Fibroblast of skin of scalp (primary cell): ENCODE measurements at regions not wholly inside any gene's neighbourhood (a gene's known extent, or its start where the extent isn't known, plus 50 kb on each side); places are given as distances from the start of the nearest gene placed in this dataset.

Source experiments
- DNase-seq: peaks from one replicate; pipeline ENCODE4 v3.0.0-alpha.2; 2013

DNA sequence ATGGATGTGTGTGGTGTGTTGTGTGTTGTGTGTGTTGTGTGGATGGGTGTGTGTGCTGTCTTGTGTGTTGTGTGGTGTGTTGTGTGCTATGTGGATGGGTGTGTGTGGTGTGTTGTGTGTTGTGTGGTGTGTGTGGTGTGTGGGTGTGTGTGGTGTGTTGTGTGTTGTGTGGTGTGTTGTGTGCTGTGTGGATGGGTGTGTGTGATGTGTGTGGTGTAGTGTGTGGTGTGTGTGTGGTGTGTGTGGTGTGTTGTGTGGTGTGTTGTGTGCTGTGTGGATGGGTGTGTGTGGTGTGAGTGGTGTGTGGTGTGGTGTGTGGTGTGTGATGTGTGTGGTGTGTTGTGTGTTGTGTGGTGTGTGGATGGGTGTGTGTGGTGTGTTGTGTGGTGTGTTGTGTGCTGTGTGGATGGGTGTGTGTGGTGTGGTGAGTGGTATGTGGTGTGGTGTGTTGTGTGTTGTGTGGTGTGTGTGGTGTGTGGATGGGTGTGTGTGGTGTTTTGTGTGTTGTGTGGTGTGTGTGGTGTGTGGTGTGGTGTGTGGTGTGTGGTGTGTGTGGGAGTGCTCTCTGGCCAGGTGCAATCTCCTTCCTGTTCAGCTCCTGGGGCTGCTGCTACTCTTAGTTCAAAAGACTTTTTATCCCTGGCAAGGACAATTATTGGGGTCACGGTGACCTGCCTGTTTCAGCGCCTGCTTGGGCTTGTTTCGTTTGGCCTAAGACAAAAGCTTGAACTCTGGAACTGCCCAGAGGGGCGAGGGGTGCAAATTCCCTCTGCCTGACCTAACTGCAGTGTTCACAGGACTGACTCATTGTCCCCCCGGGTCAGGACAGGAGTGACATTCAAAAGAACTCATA is 101.1 kb downstream of the UBIAD1 start:
- no peak for DNase-seq

DNA sequence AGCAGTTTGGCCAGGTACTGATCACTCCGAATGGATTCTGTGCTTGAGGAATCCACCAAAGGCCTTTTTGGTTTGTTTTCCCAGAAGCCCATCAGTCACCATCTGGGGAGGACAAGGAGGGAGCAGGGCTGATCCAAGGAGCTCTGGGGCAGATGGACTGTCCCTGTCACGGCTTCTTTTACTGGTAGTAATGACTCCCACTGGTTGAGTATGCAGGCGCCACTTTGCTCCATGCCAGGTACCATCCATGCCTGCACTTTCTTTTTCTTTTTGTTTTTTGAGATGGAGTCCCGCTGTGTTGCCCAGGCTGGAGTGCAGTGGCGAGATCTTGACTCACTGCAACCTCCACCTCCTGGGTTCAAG is 101.7 kb downstream of the UBIAD1 start:
- no peak for DNase-seq

DNA sequence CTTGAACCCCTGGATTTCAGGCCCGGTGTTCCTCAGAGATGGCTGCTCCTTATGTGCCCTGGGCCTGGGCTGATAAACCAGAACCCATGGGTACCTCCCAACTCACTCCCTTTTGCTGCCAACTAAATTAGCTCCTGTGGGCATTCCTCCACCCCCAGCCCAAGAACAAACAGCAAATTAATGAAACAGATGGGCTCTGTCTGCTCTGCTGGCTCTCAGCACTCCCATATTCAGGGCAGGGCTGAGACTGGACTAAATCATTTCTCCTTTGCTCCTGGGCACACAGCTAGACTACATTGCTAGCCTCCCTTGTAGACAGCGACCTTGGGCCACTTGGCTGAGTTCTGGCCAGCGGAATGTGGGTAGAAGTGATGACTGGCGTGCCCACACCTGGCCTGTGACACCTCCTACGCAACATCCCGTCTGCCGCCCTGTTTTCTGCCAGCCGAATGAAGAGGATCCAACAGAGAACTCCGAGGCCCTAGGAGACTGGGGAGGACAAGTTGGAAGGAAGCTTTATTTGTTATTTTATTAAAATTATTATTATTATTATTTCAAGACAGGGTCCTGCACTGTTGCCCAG is 101.9 kb upstream of the DISP3 start:
- DNase-seq, result no peak

DNA sequence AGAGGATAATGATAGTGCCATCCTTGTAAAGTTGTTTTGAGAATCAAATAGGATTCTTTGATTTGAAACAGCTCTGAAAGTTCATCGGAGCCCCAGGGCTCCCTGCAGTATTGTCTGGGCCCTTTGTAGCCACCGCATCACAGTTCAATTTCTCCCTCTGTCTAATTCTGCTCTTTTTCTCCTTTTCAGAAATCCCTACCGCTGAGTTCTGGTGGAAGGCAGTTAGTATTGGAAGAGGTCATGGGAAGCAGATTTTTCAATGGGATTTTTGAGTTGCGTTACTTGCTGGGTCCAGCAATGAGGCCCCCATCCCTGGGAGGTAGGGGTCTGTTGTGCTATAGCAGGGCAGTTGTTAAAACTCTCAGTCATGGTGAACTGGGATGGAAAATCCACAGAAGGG is 101.0 kb upstream of the DISP3 start:
- no peak for DNase-seq

DNA sequence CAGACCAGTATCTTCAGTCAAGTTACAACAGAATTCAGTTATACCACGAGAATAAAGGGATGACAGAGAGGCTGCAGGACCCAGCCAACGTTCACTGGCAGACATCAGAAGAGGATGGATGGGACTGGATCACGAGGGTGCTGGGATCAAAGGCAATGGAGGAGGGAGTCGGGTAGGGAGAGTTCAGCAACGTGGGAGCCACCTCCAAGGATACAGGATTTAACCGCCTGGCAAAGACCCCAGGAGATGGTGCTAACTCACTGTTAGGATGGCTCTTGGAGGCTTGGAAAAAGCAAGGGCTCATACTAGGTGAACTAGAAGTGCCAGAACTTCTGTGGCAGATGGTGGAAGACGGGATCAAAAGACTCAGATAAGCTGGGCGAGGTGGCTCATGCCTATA is 99.1 kb upstream of the DISP3 start:
- DNase-seq, result no peak

DNA sequence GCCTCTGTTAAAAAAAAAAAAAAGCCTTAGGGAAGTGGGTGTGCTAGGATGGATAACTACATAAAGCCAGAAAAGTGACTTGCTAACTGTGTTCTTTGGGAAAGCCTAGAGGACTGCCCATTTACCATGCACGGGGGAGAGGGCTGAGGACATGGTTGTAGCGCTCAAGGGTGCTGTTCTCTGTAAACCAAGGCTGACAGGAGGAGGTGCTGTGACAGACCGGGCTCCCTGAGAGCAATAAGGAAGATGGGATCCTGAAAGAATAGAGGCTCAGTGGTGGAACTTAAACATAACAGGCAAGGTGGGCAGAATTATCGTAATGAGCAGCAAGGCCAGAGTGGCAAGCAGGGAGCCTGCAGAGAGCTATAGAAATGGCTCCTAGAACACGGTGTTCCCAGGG is 98.5 kb upstream of the DISP3 start:
- DNase-seq, result no peak

DNA sequence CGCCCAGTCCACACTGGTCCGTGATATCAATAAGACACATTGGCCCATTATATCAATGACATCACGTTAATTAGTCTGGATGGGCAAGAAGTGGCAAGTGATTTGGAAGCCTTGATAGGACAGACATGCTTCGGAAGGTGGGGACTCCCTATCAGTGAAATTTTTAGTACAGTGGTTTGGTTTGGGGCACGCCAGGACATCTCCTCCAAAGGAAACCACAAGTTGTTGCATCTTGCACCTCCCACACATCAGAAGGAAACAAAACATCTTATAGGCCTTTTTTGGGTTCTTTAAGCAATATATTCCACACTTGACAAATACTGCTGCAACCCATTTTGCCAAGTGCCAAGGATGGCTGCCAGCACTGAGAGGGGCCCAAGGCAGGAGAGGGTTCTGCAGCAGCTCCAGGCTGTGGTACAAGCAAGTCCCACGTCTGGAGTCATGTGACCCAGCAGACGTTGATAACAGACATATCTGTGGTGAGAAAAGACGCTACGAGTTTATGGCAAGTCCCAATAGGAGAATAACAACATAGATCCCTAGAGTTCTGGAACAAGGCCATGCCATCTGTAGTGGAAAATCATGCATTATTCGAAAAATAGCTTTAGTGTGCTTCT is 95.3 kb upstream of the DISP3 start:
- DNase-seq, result no peak

DNA sequence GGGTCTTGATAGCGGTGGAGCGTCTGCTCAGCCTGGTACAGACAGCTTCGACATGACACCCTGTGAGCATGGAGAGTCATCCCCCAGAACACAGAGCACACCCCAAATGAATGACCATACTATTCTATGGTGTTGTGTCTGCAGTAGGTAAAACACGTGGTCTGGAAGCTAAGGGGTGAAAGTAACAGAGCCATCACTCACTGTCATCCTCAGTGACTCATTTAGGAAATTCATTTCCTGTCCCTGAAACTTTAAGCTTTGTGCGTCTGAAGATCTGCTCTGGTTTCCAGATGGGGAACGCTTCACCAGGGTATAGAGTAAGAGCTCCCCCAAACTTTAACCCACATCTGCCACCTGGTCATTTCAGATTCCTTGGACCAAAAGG is 94.8 kb upstream of the DISP3 start:
- DNase-seq, result no peak

DNA sequence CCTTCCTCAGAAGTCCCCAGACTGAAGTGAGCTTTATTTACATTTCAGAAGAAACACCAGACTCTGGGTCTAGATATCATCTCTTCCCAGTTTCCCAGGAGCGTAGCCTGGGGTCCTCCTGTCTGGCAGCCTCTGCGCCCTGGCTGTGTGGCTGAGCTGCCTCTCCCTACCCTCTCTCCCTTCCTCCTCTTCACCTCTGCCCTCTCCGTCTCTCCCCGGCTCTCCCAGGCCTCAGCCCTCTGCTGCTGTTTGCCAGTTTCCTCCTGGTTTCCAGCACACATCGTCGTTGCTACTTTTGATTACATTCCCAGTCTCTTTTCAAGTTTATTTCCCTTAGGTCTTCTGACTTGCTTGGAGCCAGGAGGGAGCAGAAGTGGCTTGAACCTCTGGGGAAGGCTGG is 91.1 kb upstream of the DISP3 start:
- DNase-seq, result no peak

DNA sequence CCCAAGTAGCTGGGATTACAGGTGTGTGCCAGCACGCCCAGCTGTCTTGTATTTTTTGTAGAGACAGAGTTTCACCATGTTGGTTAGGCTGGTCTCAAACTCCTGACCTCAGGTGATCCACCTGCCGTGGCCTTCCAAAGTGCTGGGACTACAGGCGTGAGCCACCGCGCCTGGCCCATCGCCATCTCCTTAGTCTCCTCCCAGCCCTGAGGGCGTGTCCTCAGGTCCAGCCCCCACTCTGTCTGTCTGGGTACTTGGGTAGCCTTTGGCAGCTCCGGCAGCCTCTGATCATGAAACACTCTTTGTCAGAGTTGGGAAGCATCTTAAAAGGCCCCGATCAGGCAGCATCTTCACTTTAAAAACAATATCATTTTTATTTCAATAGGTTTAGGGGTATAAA is 90.3 kb upstream of the DISP3 start:
- DNase-seq, result no peak

DNA sequence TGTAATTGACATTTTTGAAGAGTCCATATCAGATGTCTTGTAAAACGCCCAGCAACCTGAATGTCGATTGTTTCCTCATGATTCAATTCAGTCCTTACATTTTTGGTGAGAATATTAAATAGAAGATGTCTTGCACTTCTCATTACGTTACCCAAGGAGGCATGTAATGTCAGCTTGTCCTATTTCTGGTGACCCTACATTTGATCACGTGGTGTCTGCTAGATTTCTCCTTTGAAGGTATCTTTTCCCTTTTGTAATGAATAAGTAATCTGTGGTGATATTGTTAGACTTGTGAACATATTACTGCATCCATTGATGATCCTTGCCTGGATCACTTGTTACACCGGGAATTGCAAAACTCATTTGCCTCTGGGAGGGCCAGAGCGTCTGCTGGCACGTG is 87.6 kb upstream of the DISP3 start:
- DNase-seq, result no peak

DNA sequence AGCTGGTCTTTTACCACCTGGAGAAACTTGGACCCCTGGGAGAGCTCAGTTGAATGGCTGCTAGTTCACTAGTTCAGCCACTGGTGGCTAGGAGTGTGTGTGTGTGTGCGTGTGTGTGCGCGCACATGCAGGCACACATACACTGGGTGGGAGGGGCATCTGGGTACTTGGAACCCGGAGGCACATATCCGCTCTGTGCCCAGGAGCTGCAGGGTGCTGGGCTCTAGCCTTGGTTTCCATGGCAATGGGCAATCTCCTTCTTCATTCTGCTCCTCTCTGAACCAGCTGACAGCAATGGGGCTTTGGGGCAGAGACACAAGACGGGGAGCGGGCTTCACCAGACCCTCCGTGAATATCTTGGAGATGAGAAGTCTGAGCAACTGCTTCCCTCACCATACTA is 87.1 kb upstream of the DISP3 start:
- no peak for DNase-seq

DNA sequence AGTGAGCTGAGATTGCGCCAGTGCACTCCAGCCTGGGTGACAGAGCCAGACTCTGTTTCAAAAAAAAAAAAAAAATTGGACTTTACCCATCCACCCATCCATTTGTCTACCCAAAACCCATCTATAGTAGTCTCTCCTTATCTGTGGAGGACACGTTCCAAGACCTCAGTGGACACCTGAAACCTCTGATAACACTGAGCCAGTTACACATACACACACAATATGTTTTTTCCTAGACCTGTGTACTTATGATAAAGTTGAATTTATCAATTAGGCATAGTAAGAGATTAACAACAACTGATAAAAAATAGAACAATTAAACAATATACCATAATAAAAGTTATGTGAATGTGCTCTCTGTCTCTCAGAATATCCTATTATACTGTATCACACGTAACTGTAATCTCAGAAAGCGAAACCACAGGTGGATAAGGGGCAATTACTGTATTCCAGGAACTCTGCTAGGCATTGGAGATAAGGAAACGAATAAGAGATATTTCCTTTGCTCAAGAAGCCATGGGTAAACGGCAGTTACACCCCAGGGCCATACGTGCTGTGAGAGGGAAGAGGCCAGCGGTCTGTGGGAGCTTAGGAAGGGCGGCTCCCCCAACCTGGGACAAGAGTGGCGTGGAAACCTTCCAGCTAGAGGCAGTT is 84.2 kb upstream of the DISP3 start:
- DNase-seq, result no peak

DNA sequence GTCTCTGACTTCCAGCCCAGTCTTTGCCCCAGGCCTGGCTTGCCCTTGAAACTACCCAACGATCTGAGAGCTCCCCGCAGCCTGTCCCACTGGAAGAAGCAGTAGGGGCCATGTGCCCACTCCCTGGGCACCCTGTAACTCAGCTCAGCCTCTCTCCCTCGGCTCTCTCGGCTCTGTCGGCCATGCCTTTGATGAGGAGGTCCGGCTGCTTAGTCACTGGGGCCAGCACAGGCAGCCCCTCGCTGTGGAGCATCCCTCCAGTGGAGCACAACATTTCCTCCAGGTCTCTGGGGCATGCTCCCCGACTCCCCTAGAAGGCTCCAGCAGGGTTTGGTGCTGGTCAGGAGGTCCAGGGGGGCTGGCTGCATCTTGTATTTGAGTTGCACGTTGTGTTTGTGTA is 83.3 kb upstream of the DISP3 start:
- DNase-seq, result no peak

DNA sequence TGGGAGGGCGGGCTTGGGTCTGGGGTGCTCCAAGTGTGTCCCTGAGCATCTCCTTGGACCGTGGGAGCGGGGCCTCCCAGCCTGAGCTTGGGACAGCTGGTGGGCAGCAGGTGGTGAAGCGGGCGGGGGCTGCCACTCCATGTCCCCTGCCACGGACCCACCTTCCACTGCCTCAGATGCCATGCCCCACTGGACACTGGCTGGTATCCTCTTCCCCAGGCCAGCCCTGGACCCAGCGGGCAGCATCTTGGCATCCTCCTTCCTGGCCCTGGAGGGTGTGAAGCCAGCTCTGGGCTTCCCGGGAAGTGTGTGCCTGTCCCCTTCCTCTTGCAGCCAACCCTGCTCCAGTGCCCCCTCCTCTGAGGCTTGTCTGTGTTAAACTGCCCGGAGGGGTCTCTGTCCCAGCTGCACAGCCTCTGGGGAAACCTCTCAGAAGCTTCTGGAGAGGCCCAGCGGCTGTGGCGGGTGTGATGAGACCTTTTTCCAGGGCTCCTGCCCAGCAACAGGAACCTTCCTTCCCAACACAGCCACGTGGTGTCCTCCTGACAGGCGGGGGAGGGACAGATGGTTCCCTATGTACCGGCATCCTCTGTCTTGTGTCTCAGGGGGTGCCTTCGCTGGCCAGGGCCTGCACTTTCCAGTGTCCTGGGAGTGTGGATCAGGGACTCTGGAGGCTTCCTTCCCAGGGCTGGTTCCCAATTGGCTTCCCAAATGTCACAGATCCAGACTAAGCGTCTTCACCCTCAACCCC is 81.6 kb upstream of the DISP3 start:
- DNase-seq, result no peak

DNA sequence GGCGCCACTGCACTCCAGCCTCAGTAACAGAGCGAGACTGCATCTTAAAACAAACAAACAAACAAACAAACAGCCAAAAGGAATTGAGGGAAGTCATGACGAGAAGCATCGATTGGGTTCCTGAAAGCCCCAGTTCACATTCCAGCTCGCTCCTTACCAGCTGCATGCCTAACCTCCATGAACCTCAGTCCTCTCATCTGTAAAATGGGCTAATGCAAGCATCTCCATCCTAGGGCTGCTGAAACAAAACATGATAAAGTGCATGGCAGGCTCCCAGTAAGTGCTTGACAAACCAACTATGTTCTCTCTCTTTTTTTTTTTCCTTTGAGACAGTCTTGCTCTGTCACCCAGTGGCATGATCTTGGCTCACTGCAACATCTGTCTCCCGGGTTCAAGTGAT is 79.7 kb upstream of the DISP3 start:
- no peak for DNase-seq

DNA sequence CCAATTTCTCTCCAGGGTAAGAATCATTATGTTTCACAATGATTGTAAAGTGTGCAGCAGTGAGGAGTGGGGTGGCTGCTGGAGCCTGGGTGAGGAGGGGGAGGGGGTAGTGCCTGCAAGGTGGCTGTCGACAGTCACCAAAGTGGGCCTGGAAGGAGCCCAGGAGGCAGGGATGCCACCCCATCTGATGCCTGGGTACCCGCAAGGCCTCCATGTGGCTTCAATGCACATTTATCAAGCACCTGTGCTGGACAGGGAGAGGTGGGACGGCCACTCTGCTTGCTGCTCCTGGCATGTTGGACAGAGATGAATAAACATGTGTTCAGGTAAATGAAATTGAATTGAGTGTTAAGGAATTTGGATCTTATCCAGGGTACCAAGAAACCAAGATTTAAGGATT is 78.8 kb upstream of the DISP3 start:
- no peak for DNase-seq

DNA sequence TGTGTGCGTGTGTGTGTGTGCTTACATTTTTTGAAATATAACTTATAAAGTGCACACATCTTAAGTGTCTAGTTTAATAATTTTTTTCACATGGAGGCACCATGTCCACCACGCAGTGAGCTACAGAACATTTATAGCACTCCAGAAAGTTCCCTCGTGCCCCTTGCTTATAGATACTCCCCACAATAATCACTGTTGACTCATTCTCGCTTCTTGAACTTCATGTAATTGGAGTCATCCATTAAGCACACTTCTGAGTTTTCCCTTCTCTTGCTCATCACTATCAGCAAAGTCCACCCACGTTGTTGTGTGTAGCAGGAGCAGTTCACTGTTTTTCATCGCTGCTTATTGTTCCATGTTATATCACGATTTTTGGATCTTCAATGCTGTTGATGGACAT is 78.4 kb upstream of the DISP3 start:
- DNase-seq, result no peak

DNA sequence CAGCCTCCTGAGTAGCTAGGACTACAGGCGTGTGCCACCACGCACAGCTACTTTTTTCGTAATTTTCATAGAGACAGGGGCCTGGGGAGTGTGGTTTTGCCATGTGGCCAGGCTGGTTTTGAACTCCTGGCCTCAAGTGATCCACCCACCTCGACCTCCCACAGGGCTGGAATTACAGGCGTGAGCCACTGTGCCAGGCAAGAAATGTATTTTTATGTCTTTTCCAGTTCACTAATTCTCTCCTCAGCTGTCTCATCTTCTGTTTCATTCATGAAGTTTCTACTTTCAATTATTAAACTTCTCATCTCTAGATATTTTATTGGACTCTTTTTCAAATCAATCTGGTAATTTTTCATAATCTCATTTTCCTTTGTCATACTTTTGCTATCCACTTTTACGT is 72.1 kb upstream of the DISP3 start:
- DNase-seq, result no peak

DNA sequence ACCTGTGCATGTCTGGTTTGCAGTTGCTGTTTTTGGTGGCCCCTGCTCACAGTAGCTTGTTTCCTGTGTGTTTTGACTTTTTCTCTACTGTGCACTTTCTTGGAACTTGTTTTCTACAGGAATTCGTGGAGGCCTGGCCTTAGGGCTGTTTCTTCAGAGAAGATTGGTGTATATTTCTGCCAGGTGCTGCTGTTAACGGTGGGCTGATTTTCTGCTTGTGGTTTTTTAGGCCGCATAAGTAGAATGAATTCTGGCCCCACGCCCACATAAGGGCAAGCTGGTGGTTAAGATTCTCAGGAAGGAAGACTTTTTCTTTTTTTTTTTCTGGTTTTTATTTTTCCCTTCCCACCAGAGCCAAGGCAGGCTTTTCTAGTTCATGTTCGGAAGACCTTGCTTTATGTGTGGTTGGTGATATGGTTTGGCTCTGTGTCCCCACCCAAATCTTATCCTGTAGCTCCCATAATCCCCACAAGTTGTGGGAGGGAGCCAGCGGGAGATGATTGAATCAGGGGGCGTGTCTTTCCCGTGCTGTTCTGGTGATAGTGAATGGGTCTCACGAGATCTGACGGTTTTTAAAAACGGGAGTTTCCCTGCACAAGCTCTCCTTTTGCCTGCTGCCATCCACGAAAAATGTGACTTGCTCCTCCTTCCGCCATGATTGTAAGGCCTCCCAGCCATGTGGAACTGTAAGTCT is 71.5 kb upstream of the DISP3 start:
- no peak for DNase-seq

DNA sequence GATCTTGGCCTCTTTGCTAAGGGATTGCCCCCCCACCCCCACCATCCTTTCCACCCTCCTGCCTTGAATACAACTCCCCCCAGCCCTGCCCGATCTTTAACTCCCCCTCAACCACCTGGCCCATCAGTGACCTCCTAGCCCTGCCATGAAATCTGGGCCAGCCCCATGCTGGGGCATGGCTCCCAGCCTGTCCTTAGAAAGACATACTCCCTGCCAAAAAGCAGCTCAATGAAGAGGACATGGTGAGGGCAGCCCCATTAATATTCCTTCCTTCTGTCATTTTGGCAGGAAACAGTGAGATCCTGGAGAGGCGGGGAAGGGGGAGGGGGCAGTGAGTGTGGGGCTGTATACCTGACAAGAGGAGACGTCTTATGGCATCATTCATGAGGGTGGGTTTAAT is 66.8 kb upstream of the DISP3 start:
- no peak for DNase-seq

DNA sequence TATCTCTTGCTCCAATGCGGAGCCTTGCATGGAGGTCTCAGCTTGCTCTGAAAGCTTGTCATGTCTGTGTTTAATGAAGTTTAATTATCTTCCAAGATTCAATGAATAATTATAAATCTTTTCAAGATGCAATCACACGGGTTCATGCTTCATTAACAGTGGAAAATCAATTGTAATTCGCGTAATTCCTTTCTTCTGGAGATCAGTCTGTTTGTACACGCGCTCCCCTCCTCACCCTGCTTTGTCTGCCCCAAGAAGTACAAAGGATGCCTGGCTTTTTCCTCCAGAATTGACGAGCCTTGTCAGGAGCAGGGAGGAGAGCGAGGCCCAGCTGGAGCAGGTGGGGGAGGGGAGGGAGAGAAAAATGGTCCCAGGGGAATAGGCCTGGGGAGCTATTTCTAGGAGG is 65.0 kb upstream of the DISP3 start:
- DNase-seq, result no peak
